Stimulated activated CD8-positive, alpha-beta memory T cell treated with anti-CD3 and anti-CD28 coated beads, Interleukin-2, amount 100 ng/mL, for 1 hour (primary cell): ENCODE measurements at regions not wholly inside any gene's neighbourhood (a gene's known extent, or its start where the extent isn't known, plus 50 kb on each side); places are given as distances from the start of the nearest gene placed in this dataset.

Source experiments
- DNase-seq, 2 donors: peaks; one replicate each; pipeline ENCODE4 v3.0.0-alpha.2; 2020; ENCODE audit warnings: low read depth in 2 of 2

GRCh38 chr20:39492223-39492797 is 530.2 kb downstream of the DHX35 start:
- DNase-seq = no peak

- no peak for DNase-seq
These were observed 529.6 kb downstream of the DHX35 start for GRCh38 chr20:39491711-39492110.

GRCh38 chr20:39489986-39490560 is 527.9 kb downstream of the DHX35 start:
- DNase-seq = no peak

GRCh38 chr20:39480276-39481043 is 518.3 kb downstream of the DHX35 start:
- DNase-seq = no peak

- DNase-seq = no peak
These were observed 517.2 kb downstream of the DHX35 start for GRCh38 chr20:39479196-39479810.

- no peak for DNase-seq
These were observed 512.7 kb downstream of the DHX35 start for GRCh38 chr20:39474879-39475278.

GRCh38 chr20:39473536-39473935 is 511.4 kb downstream of the DHX35 start:
- DNase-seq = no peak

GRCh38 chr20:39468703-39469102 is 506.6 kb downstream of the DHX35 start:
- DNase-seq = no peak

- DNase-seq = no peak
These were observed 502.1 kb downstream of the DHX35 start for GRCh38 chr20:39464238-39464637.

GRCh38 chr20:39462416-39462945 is 500.3 kb downstream of the DHX35 start:
- no peak for DNase-seq

- DNase-seq = no peak
These were observed 496.3 kb downstream of the DHX35 start for GRCh38 chr20:39458452-39458851.

- no peak for DNase-seq
These were observed 491.7 kb downstream of the DHX35 start for GRCh38 chr20:39453890-39454289.

- DNase-seq = no peak
These were observed 490.6 kb downstream of the DHX35 start for GRCh38 chr20:39452583-39453340.

- no peak for DNase-seq
These were observed 489.2 kb downstream of the DHX35 start for GRCh38 chr20:39451386-39451785.

GRCh38 chr20:39446397-39446796 is 484.3 kb downstream of the DHX35 start:
- DNase-seq = no peak

- DNase-seq = no peak
These were observed 483.0 kb downstream of the DHX35 start for GRCh38 chr20:39445095-39445494.

- DNase-seq = no peak
These were observed 471.3 kb downstream of the DHX35 start for GRCh38 chr20:39433466-39433865.

- no peak for DNase-seq
These were observed 469.1 kb downstream of the DHX35 start for GRCh38 chr20:39431091-39431880.

- no peak for DNase-seq
These were observed 467.6 kb downstream of the DHX35 start for GRCh38 chr20:39429726-39430125.

GRCh38 chr20:39424962-39425678 is 463.0 kb downstream of the DHX35 start:
- DNase-seq = no peak
